SJCRH30 (cell line): ENCODE measurements at regions not wholly inside any gene's neighbourhood (a gene's known extent, or its start where the extent isn't known, plus 50 kb on each side); places are given as distances from the start of the nearest gene placed in this dataset.

Source experiments
- DNase-seq, 2 experiments: peaks; one replicate each; pipeline ENCODE4 v3.0.0-alpha.2; 2015 to 2020
- H3K27ac ChIP-seq: fragments of 250-450 bp; sonication (Bioruptor Pico); 2 replicates; pipeline ENCODE4 v1.5.1; 2020; ENCODE audit warnings: mild to moderate bottlenecking, moderate library complexity
- H3K27me3 ChIP-seq: fragments of 250-450 bp; sonication (Bioruptor Pico); 2 replicates; pipeline ENCODE4 v1.5.1; 2020; ENCODE audit warnings: mild to moderate bottlenecking, moderate library complexity
- H3K36me3 ChIP-seq: fragments of 250-450 bp; sonication (Bioruptor Pico); 2 replicates; pipeline ENCODE4 v1.5.1; 2020; ENCODE audit warnings: mild to moderate bottlenecking, moderate library complexity
- H3K4me1 ChIP-seq: fragments of 250-450 bp; sonication (Bioruptor Pico); 2 replicates; pipeline ENCODE4 v1.5.1; 2020; ENCODE audit warnings: mild to moderate bottlenecking, moderate library complexity
- H3K4me3 ChIP-seq: fragments of 250-450 bp; sonication (Bioruptor Pico); 2 replicates; pipeline ENCODE4 v1.5.1; 2020; ENCODE audit warnings: mild to moderate bottlenecking, moderate library complexity
- H3K9me3 ChIP-seq: fragments of 250-450 bp; sonication (Bioruptor Pico); replicated peaks from 2 replicates; pipeline ENCODE4 v1.5.1; 2020; ENCODE audit warnings: mild to moderate bottlenecking, moderate library complexity

- no peak overlapping the region for H3K4me3 ChIP-seq
- H3K27ac ChIP-seq, result no peak overlapping the region
- H3K4me1 ChIP-seq, result peaks cover 26% of the 10 kb centered on the region
- DNase-seq, result no peak
- H3K9me3 ChIP-seq, result no peaks in the 10 kb centered on the region; the same call in 1 of the 2 replicates
- no peaks in the 10 kb centered on the region for H3K36me3 ChIP-seq
- H3K27me3 ChIP-seq, result no peaks in the 10 kb centered on the region
Observed at GRCh38 chr20:24718277-24718676, 230.8 kb upstream of the CST7 start.

GRCh38 chr20:24718696-24719095 lies 230.4 kb upstream of the CST7 start:
- no peaks in the 10 kb centered on the region for H3K27me3 ChIP-seq
- no peak overlapping the region for H3K4me3 ChIP-seq
- no peaks in the 10 kb centered on the region; the same call in 1 of the 2 replicates for H3K9me3 ChIP-seq
- H3K27ac ChIP-seq, result no peak overlapping the region
- H3K36me3 ChIP-seq, result no peaks in the 10 kb centered on the region
- peak; percentile 65 to 77 for DNase-seq
- peaks cover 26% of the 10 kb centered on the region for H3K4me1 ChIP-seq

GRCh38 chr20:24720957-24721356 lies 228.1 kb upstream of the CST7 start:
- H3K4me3 ChIP-seq, result no peak overlapping the region
- H3K27me3 ChIP-seq, result no peaks in the 10 kb centered on the region
- no peaks in the 10 kb centered on the region for H3K36me3 ChIP-seq
- DNase-seq, result no peak
- no peak overlapping the region for H3K27ac ChIP-seq
- peaks cover 26% of the 10 kb centered on the region for H3K4me1 ChIP-seq
- H3K9me3 ChIP-seq, result no peaks in the 10 kb centered on the region

- DNase-seq, result peak; percentile 64 to 78
- Histone ChIP-seq H3K36me3 (no peaks in the 10 kb centered on the region), H3K9me3 (no peaks in the 10 kb centered on the region), H3K4me3 (no peak overlapping the region), H3K4me1 (peaks cover 26% of the 10 kb centered on the region), H3K27me3 (no peaks in the 10 kb centered on the region), H3K27ac (peak overlapping the region; percentile 81)
Observed at GRCh38 chr20:24721891-24722568, 227.0 kb upstream of the CST7 start.

GRCh38 chr20:24722586-24722985 lies 226.5 kb upstream of the CST7 start:
- Histone ChIP-seq H3K4me1 (peaks cover 26% of the 10 kb centered on the region), H3K36me3 (no peaks in the 10 kb centered on the region), H3K27ac (peak overlapping the region; percentile 81), H3K27me3 (no peaks in the 10 kb centered on the region), H3K9me3 (no peaks in the 10 kb centered on the region; the same call in 1 of the 2 replicates), H3K4me3 (no peak overlapping the region)
- no peak for DNase-seq

GRCh38 chr20:24723186-24723585 lies 225.9 kb upstream of the CST7 start:
- Histone ChIP-seq H3K9me3 (no peaks in the 10 kb centered on the region; the same call in 1 of the 2 replicates), H3K27me3 (no peaks in the 10 kb centered on the region), H3K27ac (no peak overlapping the region), H3K4me1 (peaks cover 26% of the 10 kb centered on the region), H3K36me3 (no peaks in the 10 kb centered on the region), H3K4me3 (no peak overlapping the region)
- DNase-seq, result no peak

- no peak overlapping the region for H3K27ac ChIP-seq
- no peaks in the 10 kb centered on the region; the same call in 1 of the 2 replicates for H3K9me3 ChIP-seq
- no peaks in the 10 kb centered on the region for H3K36me3 ChIP-seq
- DNase-seq, result no peak
- no peaks in the 10 kb centered on the region for H3K27me3 ChIP-seq
- peaks cover 20% of the 10 kb centered on the region for H3K4me1 ChIP-seq
- no peak overlapping the region for H3K4me3 ChIP-seq
Observed at GRCh38 chr20:24723647-24724352, 225.3 kb upstream of the CST7 start.

GRCh38 chr20:24724982-24725533 lies 224.0 kb upstream of the CST7 start:
- Histone ChIP-seq H3K4me3 (no peak overlapping the region), H3K27ac (no peak overlapping the region), H3K4me1 (peaks cover 15% of the 10 kb centered on the region), H3K9me3 (no peaks in the 10 kb centered on the region; the same call in 1 of the 2 replicates), H3K36me3 (no peaks in the 10 kb centered on the region), H3K27me3 (no peaks in the 10 kb centered on the region)
- DNase-seq, result no peak

- Histone ChIP-seq H3K9me3 (no peaks in the 10 kb centered on the region; the same call in 1 of the 2 replicates), H3K36me3 (no peaks in the 10 kb centered on the region), H3K27me3 (no peaks in the 10 kb centered on the region), H3K4me3 (no peak overlapping the region), H3K27ac (no peak overlapping the region), H3K4me1 (peaks cover under 1% of the 10 kb centered on the region)
- DNase-seq, result no peak
Observed at GRCh38 chr20:24727795-24728194, 221.3 kb upstream of the CST7 start.

- no peak overlapping the region for H3K4me3 ChIP-seq
- DNase-seq, result no peak
- no peaks in the 10 kb centered on the region; the same call in 1 of the 2 replicates for H3K9me3 ChIP-seq
- no peaks in the 10 kb centered on the region for H3K27me3 ChIP-seq
- peaks cover under 1% of the 10 kb centered on the region; the same call in 1 of the 2 replicates for H3K4me1 ChIP-seq
- H3K27ac ChIP-seq, result no peak overlapping the region
- no peaks in the 10 kb centered on the region for H3K36me3 ChIP-seq
Observed at GRCh38 chr20:24729896-24730605, 219.0 kb upstream of the CST7 start.

- Histone ChIP-seq H3K9me3 (no peaks in the 10 kb centered on the region; the same call in 1 of the 2 replicates), H3K4me3 (no peak overlapping the region), H3K27ac (no peak overlapping the region), H3K4me1 (peaks cover 8% of the 10 kb centered on the region; the same call in 1 of the 2 replicates), H3K27me3 (no peaks in the 10 kb centered on the region), H3K36me3 (no peaks in the 10 kb centered on the region)
- DNase-seq, result no peak
Observed at GRCh38 chr20:24730750-24731149, 218.3 kb upstream of the CST7 start.

- no peaks in the 10 kb centered on the region; the same call in 1 of the 2 replicates for H3K9me3 ChIP-seq
- H3K4me3 ChIP-seq, result no peak overlapping the region
- no peaks in the 10 kb centered on the region for H3K27me3 ChIP-seq
- no peak overlapping the region for H3K27ac ChIP-seq
- no peaks in the 10 kb centered on the region for H3K36me3 ChIP-seq
- peaks cover 9% of the 10 kb centered on the region; the same call in 1 of the 2 replicates for H3K4me1 ChIP-seq
- DNase-seq, result no peak
Observed at GRCh38 chr20:24731312-24731711, 217.8 kb upstream of the CST7 start.

GRCh38 chr20:24732076-24732475 lies 217.0 kb upstream of the CST7 start:
- no peak for DNase-seq
- H3K27ac ChIP-seq, result no peak overlapping the region
- no peaks in the 10 kb centered on the region for H3K36me3 ChIP-seq
- H3K27me3 ChIP-seq, result no peaks in the 10 kb centered on the region
- peaks cover 9% of the 10 kb centered on the region; the same call in 1 of the 2 replicates for H3K4me1 ChIP-seq
- H3K4me3 ChIP-seq, result no peak overlapping the region
- no peaks in the 10 kb centered on the region; the same call in 1 of the 2 replicates for H3K9me3 ChIP-seq

- no peak for DNase-seq
- H3K9me3 ChIP-seq, result no peaks in the 10 kb centered on the region; the same call in 1 of the 2 replicates
- H3K36me3 ChIP-seq, result no peaks in the 10 kb centered on the region
- no peaks in the 10 kb centered on the region for H3K27me3 ChIP-seq
- no peak overlapping the region for H3K4me3 ChIP-seq
- H3K4me1 ChIP-seq, result peaks cover 9% of the 10 kb centered on the region; the same call in 1 of the 2 replicates
- no peak overlapping the region for H3K27ac ChIP-seq
Observed at GRCh38 chr20:24732599-24732998, 216.5 kb upstream of the CST7 start.
